Mucosa of descending colon (tissue), 3 donors: ENCODE measurements at regions not wholly inside any gene's neighbourhood (a gene's known extent, or its start where the extent isn't known, plus 50 kb on each side); places are given as distances from the start of the nearest gene placed in this dataset.

ENCODE experiments used
- ATAC-seq: fragments of 200-7000 bp; cut with Tn5 transposase; one replicate; pipeline ENCODE4 v1.9.1; 2020; ENCODE audit warnings: mild to moderate bottlenecking, moderate library complexity
- DNase-seq, 3 donors: peaks; one replicate each; pipeline ENCODE4 v3.0.0-alpha.2; 2020
- H3K36me3 ChIP-seq: fragments of 200-600 bp; one replicate; pipeline ENCODE4 v1.8.0; 2021; ENCODE audit warnings: low read depth, mild to moderate bottlenecking
- H3K4me1 ChIP-seq: fragments of 200-600 bp; one replicate; pipeline ENCODE4 v1.8.0; 2021; ENCODE audit warnings: low read depth, mild to moderate bottlenecking
- H3K4me3 ChIP-seq: fragments of 200-600 bp; one replicate; pipeline ENCODE4 v1.8.0; 2021; ENCODE audit warnings: mild to moderate bottlenecking
- H3K9me3 ChIP-seq: fragments of 200-600 bp; one replicate; pipeline ENCODE4 v1.8.0; 2021; ENCODE audit warnings: mild to moderate bottlenecking
- CTCF ChIP-seq: fragments of 200-600 bp; IDR thresholded peaks from one replicate; pipeline ENCODE4 v1.8.0; 2022; ENCODE audit warnings: antibody characterized with exemption, mild to moderate bottlenecking
- intact Hi-C, 2 donors: fragments of 100-400 bp; cut with DNase I in 1 of 2; cut with micrococcal nuclease in 1 of 2; formaldehyde crosslinking; loops; one replicate each; pipeline versions ENCODE4 v1.11.0 to v1.11.1; 2022; cut with DNase I, micrococcal nuclease
- donor health status: DM: no; HTN: no; CAD: no; lungs with moderate emphysema.
- donor health status: DM: no; HTN: no; CAD: no.
- donor health status: DM: no; HTN: yes; CAD: no.

- H3K4me1 ChIP-seq: no peaks in the 10 kb centered on the region
- intact Hi-C loops: no loop called here
- ATAC-seq: no peak
- H3K9me3 ChIP-seq: no peaks in the 10 kb centered on the region
- no peaks in the 10 kb centered on the region for H3K36me3 ChIP-seq
- DNase-seq: no peak
- no peak overlapping the region for H3K4me3 ChIP-seq
- no peak for TF ChIP-seq CTCF
Measured at GRCh38 chr5:53399926-53400697, 80.3 kb upstream of the FST start.

GRCh38 chr5:53403291-53403690 is 77.1 kb upstream of the FST start:
- TF ChIP-seq CTCF: no peak
- Histone ChIP-seq H3K9me3 (no peaks in the 10 kb centered on the region), H3K4me1 (no peaks in the 10 kb centered on the region), H3K4me3 (no peak overlapping the region), H3K36me3 (no peaks in the 10 kb centered on the region)
- intact Hi-C loops: no loop called here
- DNase-seq (no peak), ATAC-seq (no peak)

- H3K4me1 ChIP-seq: no peaks in the 10 kb centered on the region
- H3K9me3 ChIP-seq: no peaks in the 10 kb centered on the region
- H3K4me3 ChIP-seq: no peak overlapping the region
- DNase-seq: no peak
- H3K36me3 ChIP-seq: no peaks in the 10 kb centered on the region
- TF ChIP-seq CTCF: no peak
- ATAC-seq: no peak
- intact Hi-C loops: no loop called here
Measured at GRCh38 chr5:53403758-53404157, 76.7 kb upstream of the FST start.

- DNase-seq (no peak), ATAC-seq (no peak)
- intact Hi-C loops: no loop called here
- Histone ChIP-seq H3K36me3 (no peaks in the 10 kb centered on the region), H3K9me3 (no peaks in the 10 kb centered on the region), H3K4me3 (no peak overlapping the region), H3K4me1 (no peaks in the 10 kb centered on the region)
- TF ChIP-seq CTCF: no peak
Measured at GRCh38 chr5:53405396-53405795, 75.0 kb upstream of the FST start.

GRCh38 chr5:53406630-53407316 is 73.7 kb upstream of the FST start:
- Histone ChIP-seq H3K4me1 (no peaks in the 10 kb centered on the region), H3K4me3 (no peak overlapping the region), H3K36me3 (no peaks in the 10 kb centered on the region), H3K9me3 (no peaks in the 10 kb centered on the region)
- TF ChIP-seq CTCF: no peak
- ATAC-seq (no peak), DNase-seq (no peak)
- intact Hi-C loops: no loop called here
